Prostate gland (tissue), 2 donors: ENCODE measurements at regions not wholly inside any gene's neighbourhood (a gene's known extent, or its start where the extent isn't known, plus 50 kb on each side); places are given as distances from the start of the nearest gene placed in this dataset.

Experiments used
- CTCF ChIP-seq, 4 experiments: fragments of 200-600 bp in 2 of 4; fragments of 450-650 bp in 2 of 4; sonication (generic) in 2 of 4; IDR thresholded peaks; 1 replicate in 3 of 4; 2 replicates in 1 of 4; pipeline ENCODE4 v1.5.1; 2016 to 2019; ENCODE audit warnings: antibody characterized with exemption in 4 of 4, mild to moderate bottlenecking in 2 of 4, moderate library complexity in 2 of 4
- POLR2A ChIP-seq: fragments of 450-650 bp; IDR thresholded peaks from one replicate; pipeline ENCODE4 v1.6.1; 2016; ENCODE audit warnings: antibody characterized with exemption, mild to moderate bottlenecking
- POLR2AphosphoS5 ChIP-seq: sonication (generic); formaldehyde crosslinking; IDR thresholded peaks from one replicate; pipeline ENCODE4 v1.6.1; 2017; ENCODE audit warnings: antibody characterized with exemption

- TF ChIP-seq POLR2A = no peak
- no peak for TF ChIP-seq CTCF (IDR thresholded peaks at IDR 0.05)
- no peak for TF ChIP-seq POLR2AphosphoS5
Observed at GRCh38 chr5:89769975-89770374, 639.6 kb downstream of the CETN3 start.
